Hepatocyte (in vitro differentiated cells): ENCODE measurements at regions not wholly inside any gene's neighbourhood (a gene's known extent, or its start where the extent isn't known, plus 50 kb on each side); places are given as distances from the start of the nearest gene placed in this dataset.

Experiments used
- DNase-seq: peaks from one replicate; pipeline ENCODE4 v3.0.0-alpha.2; 2016; ENCODE audit warnings: low spot score
- H2AFZ ChIP-seq: fragments of 200-600 bp; sonication (generic); 2 replicates; pipeline ENCODE4 v1.6.0; 2016; ENCODE audit warnings: antibody characterized with exemption, mild to moderate bottlenecking
- H3K27ac ChIP-seq: fragments of 200-600 bp; sonication (generic); 2 replicates; pipeline ENCODE4 v1.5.1; 2016; ENCODE audit warnings: mild to moderate bottlenecking
- H3K27me3 ChIP-seq: fragments of 200-600 bp; sonication (generic); 2 replicates; pipeline ENCODE4 v1.6.1; 2016
- H3K36me3 ChIP-seq: fragments of 200-600 bp; sonication (generic); replicated peaks from 2 replicates; pipeline ENCODE4 v1.5.1; 2016; ENCODE audit warnings: low read depth; ENCODE audit not compliant: insufficient read depth
- H3K4me1 ChIP-seq: fragments of 200-600 bp; sonication (generic); 2 replicates; pipeline ENCODE4 v1.5.1; 2016; ENCODE audit warnings: mild to moderate bottlenecking, moderate library complexity; ENCODE audit not compliant: insufficient read depth
- H3K4me2 ChIP-seq: fragments of 200-600 bp; sonication (generic); 2 replicates; pipeline ENCODE4 v1.6.0; 2016
- H3K4me3 ChIP-seq: fragments of 200-600 bp; sonication (generic); 2 replicates; pipeline ENCODE4 v1.5.1; 2016; ENCODE audit warnings: mild to moderate bottlenecking
- H3K79me2 ChIP-seq: fragments of 200-600 bp; sonication (generic); 2 replicates; pipeline ENCODE4 v1.6.0; 2017; ENCODE audit warnings: mild to moderate bottlenecking
- H3K9me2 ChIP-seq: fragments of 200-600 bp; sonication (generic); replicated peaks from 2 replicates; pipeline ENCODE4 v1.6.0; 2017; ENCODE audit warnings: mild to moderate bottlenecking; ENCODE audit not compliant: insufficient read depth
- H3K9me3 ChIP-seq: fragments of 200-600 bp; sonication (generic); 2 replicates; pipeline ENCODE4 v1.5.1; 2016; ENCODE audit warnings: low read depth, mild to moderate bottlenecking
- H4K20me1 ChIP-seq: fragments of 200-600 bp; sonication (generic); 2 replicates; pipeline ENCODE4 v1.6.0; 2016; ENCODE audit warnings: mild to moderate bottlenecking; ENCODE audit not compliant: insufficient read depth, poor library complexity, severe bottlenecking
- EZH2 ChIP-seq: fragments of 200-600 bp; sonication (generic); IDR thresholded peaks from 2 replicates; pipeline ENCODE4 v1.6.1; 2016; ENCODE audit warnings: antibody characterized with exemption, mild to moderate bottlenecking, borderline replicate concordance
- EZH2phosphoT487 ChIP-seq: fragments of 200-600 bp; sonication (generic); IDR thresholded peaks from one replicate; pipeline ENCODE4 v1.6.1; 2018; ENCODE audit warnings: antibody characterized with exemption, mild to moderate bottlenecking, low read depth, moderate library complexity; ENCODE audit not compliant: unreplicated experiment, severe bottlenecking
- WGBS: methylation state at CpG from one replicate; pipeline ENCODE4 v1.1.6; 2016; ENCODE audit warnings: low lambda C conversion rate; ENCODE audit errors: missing lambda C conversion rate; 5-methylcytosine and 5-hydroxymethylcytosine counted together
- TF ChIP-seq, protein P1 (sequence below): fragments of 200-600 bp; sonication (generic); IDR thresholded peaks from 2 replicates; pipeline ENCODE4 v1.5.1; 2016; ENCODE audit warnings: antibody characterized with exemption, mild to moderate bottlenecking; ENCODE audit not compliant: poor library complexity

DNA sequence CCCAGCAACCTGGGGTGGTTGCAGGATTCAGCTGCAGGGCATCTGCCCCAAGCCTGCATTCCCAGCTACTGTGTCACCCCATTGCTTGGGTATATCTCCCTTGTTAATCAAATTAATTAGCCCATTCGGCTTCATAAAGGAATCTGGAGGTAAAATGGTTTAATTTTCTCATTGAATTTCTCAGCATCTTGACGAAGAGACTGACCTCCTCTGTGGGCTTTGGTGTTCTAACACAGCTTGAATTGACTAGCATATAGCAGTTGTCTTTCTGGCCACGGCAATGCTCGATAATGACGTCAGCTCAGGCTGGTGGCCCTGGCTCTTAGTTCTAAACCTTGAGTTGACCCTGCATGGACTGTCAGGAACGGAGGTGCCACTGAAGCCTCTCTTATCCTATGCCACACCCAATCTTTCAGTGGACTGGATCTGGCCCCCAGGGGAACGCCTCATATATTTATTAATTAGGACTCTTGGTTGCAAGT lies 72.4 kb downstream of the MSX2 start:
- WGBS = 83% methylated on average over 7 of the region's 7 CpGs
- Histone ChIP-seq H3K4me1 (no peaks in the 10 kb centered on the region), H3K4me3 (no peak overlapping the region), H3K4me2 (no peak overlapping the region), H3K27me3 (no peaks in the 10 kb centered on the region), H3K9me2 (no peaks in the 10 kb centered on the region), H4K20me1 (no peaks in the 10 kb centered on the region), H3K36me3 (no peaks in the 10 kb centered on the region), H3K27ac (no peak overlapping the region), H3K79me2 (no peaks in the 10 kb centered on the region), H2AFZ (no peak overlapping the region), H3K9me3 (no peaks in the 10 kb centered on the region)
- TF ChIP-seq, protein P1, sequence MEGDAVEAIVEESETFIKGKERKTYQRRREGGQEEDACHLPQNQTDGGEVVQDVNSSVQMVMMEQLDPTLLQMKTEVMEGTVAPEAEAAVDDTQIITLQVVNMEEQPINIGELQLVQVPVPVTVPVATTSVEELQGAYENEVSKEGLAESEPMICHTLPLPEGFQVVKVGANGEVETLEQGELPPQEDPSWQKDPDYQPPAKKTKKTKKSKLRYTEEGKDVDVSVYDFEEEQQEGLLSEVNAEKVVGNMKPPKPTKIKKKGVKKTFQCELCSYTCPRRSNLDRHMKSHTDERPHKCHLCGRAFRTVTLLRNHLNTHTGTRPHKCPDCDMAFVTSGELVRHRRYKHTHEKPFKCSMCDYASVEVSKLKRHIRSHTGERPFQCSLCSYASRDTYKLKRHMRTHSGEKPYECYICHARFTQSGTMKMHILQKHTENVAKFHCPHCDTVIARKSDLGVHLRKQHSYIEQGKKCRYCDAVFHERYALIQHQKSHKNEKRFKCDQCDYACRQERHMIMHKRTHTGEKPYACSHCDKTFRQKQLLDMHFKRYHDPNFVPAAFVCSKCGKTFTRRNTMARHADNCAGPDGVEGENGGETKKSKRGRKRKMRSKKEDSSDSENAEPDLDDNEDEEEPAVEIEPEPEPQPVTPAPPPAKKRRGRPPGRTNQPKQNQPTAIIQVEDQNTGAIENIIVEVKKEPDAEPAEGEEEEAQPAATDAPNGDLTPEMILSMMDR = no peak
- TF ChIP-seq EZH2phosphoT487 (no peak), EZH2 (no peak)
- DNase-seq = no peak

DNA sequence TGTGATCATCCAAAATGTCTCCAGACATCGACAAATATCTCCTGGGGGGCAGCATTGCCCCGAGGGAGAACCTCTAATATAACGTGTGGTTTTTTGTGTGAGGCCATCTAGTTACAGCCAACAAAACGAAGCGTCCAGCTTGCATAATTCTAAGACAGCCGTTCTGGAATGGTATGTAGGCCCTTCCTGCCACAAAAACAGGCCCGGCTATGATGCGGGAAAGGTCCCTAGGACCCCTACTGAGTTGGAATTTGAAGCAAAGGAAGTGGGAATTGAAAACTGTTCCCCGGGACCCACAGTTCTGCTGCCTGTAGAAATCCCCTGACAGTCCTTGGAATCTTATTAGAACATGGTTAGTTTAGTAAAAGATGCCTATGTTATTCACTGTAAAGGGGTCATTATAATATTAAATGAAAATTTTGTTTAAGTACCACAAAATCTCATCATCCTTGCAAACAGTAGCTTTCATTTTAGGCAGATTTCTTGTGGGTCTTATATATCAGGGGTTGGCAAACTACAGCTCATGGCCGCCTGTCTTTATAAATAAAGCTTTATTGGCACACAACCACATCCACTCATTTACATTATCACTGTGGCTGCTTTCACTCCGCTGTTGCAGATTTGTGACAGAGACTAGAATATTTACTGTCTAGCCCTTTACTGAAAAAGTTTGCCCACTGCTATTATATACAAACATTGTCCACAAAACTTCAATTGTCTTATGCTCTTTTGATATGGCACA lies 70.7 kb downstream of the MSX2 start:
- Histone ChIP-seq H3K9me3 (no peaks in the 10 kb centered on the region), H3K79me2 (no peaks in the 10 kb centered on the region), H3K36me3 (no peaks in the 10 kb centered on the region), H3K27me3 (no peaks in the 10 kb centered on the region), H4K20me1 (no peaks in the 10 kb centered on the region), H2AFZ (no peak overlapping the region), H3K27ac (no peak overlapping the region), H3K4me1 (no peaks in the 10 kb centered on the region), H3K4me3 (no peak overlapping the region), H3K4me2 (no peak overlapping the region), H3K9me2 (no peaks in the 10 kb centered on the region)
- WGBS = 52% methylated on average over 11 of the region's 11 CpGs
- no peak for TF ChIP-seq EZH2phosphoT487
- TF ChIP-seq, protein P1 = no peak
- TF ChIP-seq EZH2 = no peak
- no peak for DNase-seq

DNA sequence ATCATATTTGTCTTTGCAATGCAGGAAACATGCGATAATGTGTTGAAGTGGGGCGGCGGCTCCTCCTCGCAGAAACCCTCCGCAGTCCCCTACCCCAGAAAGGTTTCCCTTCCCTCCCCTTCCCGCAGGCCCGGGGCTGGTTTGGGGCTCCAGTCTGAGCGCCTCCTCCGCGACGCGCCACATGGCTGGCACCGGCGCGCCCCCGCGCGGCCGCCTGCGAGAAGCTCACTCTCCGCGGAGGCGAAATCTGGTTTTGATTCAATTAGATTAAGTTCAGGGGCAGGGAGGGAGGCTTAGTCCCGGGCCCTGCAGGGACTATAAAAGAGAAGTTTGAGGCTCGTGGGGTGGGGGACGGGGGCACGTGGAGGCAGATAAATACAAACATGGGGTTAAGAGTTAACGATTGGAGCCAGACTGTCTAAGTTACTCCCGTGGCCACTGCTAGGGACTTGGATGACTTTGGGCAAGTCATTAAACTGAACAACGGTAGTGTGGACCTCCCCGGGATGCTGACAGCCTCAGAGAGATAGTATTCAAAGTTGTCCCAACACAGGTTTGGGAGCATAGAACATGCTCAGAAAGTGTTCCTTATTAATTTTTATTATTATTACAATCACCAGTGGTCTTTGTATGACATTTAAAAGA lies 69.4 kb downstream of the MSX2 start:
- WGBS = 4% methylated on average over 30 of the region's 31 CpGs
- H4K20me1 ChIP-seq = no peaks in the 10 kb centered on the region
- DNase-seq = peak; percentile 85
- no peaks in the 10 kb centered on the region for H3K27me3 ChIP-seq
- no peak overlapping the region for H3K27ac ChIP-seq
- peak overlapping the region; percentile 7 for H2AFZ ChIP-seq
- H3K79me2 ChIP-seq = no peaks in the 10 kb centered on the region
- no peaks in the 10 kb centered on the region for H3K9me2 ChIP-seq
- H3K4me1 ChIP-seq = no peaks in the 10 kb centered on the region
- peak overlapping the region; percentile 65 for H3K4me2 ChIP-seq
- H3K36me3 ChIP-seq = no peaks in the 10 kb centered on the region
- H3K9me3 ChIP-seq = no peaks in the 10 kb centered on the region
- TF ChIP-seq, protein P1 = peak; percentile 97
- TF ChIP-seq EZH2 (no peak), EZH2phosphoT487 (no peak)
- H3K4me3 ChIP-seq = no peak overlapping the region
